GM12878 (cell line): ENCODE measurements at regions not wholly inside any gene's neighbourhood (a gene's known extent, or its start where the extent isn't known, plus 50 kb on each side); places are given as distances from the start of the nearest gene placed in this dataset.

Experiments
- ATAC-seq: fragments of 200-7000 bp; cut with Tn5 transposase; 3 replicates; pipeline ENCODE4 v1.9.1; 2020; ENCODE audit warnings: mild to moderate bottlenecking, moderate library complexity
- BruUV-seq: library from RNA; stranded (reverse); fragments of 400-500 nt; replicated peaks from 2 replicates; lab custom pipeline; 2021; lab: Mats Ljungman, UMichigan
- CTCF ChIA-PET: fragments of 300-600 bp; sonication (Branson Sonifier 250); formaldehyde crosslinking; extraction: SDS; loops from one replicate; lab custom pipeline; 2021; ENCODE audit warnings: inconsistent platforms; lab: Yijun Ruan, JAX
- POLR2A ChIA-PET: fragments of 350-600 bp; formaldehyde crosslinking; extraction: SDS; loops from one replicate; lab custom pipeline; 2021; ENCODE audit warnings: inconsistent platforms; lab: Charles Lee
- RAD21 ChIA-PET: fragments of 300-600 bp; sonication (Branson Sonifier 250); formaldehyde crosslinking; loops from one replicate; lab custom pipeline; 2023; ENCODE audit warnings: antibody characterized with exemption; ENCODE audit not compliant: unreplicated experiment; lab: Charles Lee
- SMC1A ChIA-PET: fragments of 300-600 bp; sonication (Branson Sonifier 250); formaldehyde crosslinking; loops from one replicate; lab custom pipeline; 2023; ENCODE audit not compliant: unreplicated experiment, uncharacterized antibody; lab: Charles Lee
- DNase-seq: peaks from one replicate; pipeline ENCODE4 v3.0.0-alpha.2; 2011; ENCODE audit warnings: low read depth, low spot score
- FAIRE-seq: peaks from 3 replicates; lab custom pipeline; 2011; peaks lifted over from hg19 to GRCh38; lab: Jason Lieb, UNC
- H2AFZ ChIP-seq: 2 replicates; pipeline ENCODE4 v1.6.0; 2011; ENCODE audit warnings: low read depth, low read length, control low read depth; ENCODE audit not compliant: control insufficient read depth
- H3K27ac ChIP-seq: 2 replicates; pipeline ENCODE4 v1.5.1; 2011; ENCODE audit warnings: control low read depth; ENCODE audit not compliant: control insufficient read depth, insufficient read depth
- H3K27me3 ChIP-seq, 2 experiments: replicated peaks in 1 of 2; 2 replicates each; pipeline versions ENCODE4 v1.6.0 to v1.6.1; 2011; ENCODE audit warnings: low read length in 1 of 2; ENCODE audit not compliant: control insufficient read depth in 2 of 2, insufficient read depth in 2 of 2
- H3K36me3 ChIP-seq, 2 experiments: 2 replicates each; pipeline ENCODE4 v1.5.1; 2011; ENCODE audit warnings: low read length in 1 of 2; ENCODE audit not compliant: control insufficient read depth in 2 of 2, insufficient read depth in 2 of 2
- H3K4me1 ChIP-seq: 2 replicates; pipeline ENCODE4 v1.6.1; 2011; ENCODE audit warnings: mild to moderate bottlenecking, low read length, moderate library complexity, mixed read lengths; ENCODE audit not compliant: control insufficient read depth, insufficient read depth
- H3K4me2 ChIP-seq: 2 replicates; pipeline ENCODE4 v1.6.0; 2011; ENCODE audit warnings: control low read depth; ENCODE audit not compliant: control insufficient read depth, insufficient read depth
- H3K4me3 ChIP-seq: fragments of 200-600 bp; sonication (generic); 2 replicates; pipeline ENCODE4 v1.5.1; 2016
- H3K79me2 ChIP-seq: 2 replicates; pipeline ENCODE4 v1.6.0; 2011; ENCODE audit warnings: low read length; ENCODE audit not compliant: control insufficient read depth, insufficient read depth
- H3K9ac ChIP-seq: 2 replicates; pipeline ENCODE4 v1.8.0; 2011; ENCODE audit warnings: low read length, control low read depth, mixed read lengths; ENCODE audit not compliant: control insufficient read depth, insufficient read depth
- H3K9me3 ChIP-seq: replicated peaks from 3 replicates; pipeline ENCODE4 v1.5.1; 2011; ENCODE audit warnings: mild to moderate bottlenecking, low read length; ENCODE audit not compliant: control insufficient read depth, insufficient read depth
- H4K20me1 ChIP-seq: 2 replicates; pipeline ENCODE4 v1.6.0; 2011; ENCODE audit not compliant: control insufficient read depth, insufficient read depth
- CBFB ChIP-seq: IDR thresholded peaks from 2 replicates; pipeline ENCODE4 v1.6.1; 2016; ENCODE audit warnings: antibody characterized with exemption, low read depth
- CREM ChIP-seq: IDR thresholded peaks from 2 replicates; pipeline ENCODE4 v1.6.1; 2014; ENCODE audit warnings: antibody characterized with exemption, low read depth
- FOXM1 ChIP-seq: IDR thresholded peaks from 2 replicates; pipeline ENCODE4 v1.6.1; 2012; ENCODE audit warnings: low read depth, mild to moderate bottlenecking, inconsistent platforms, low read length, moderate library complexity
- NR2F1 ChIP-seq: fragments of 450-650 bp; conservative IDR thresholded peaks from 2 replicates; pipeline ENCODE4 v1.6.1; 2017; ENCODE audit warnings: mild to moderate bottlenecking
- POLR2AphosphoS2 ChIP-seq: IDR thresholded peaks from 2 replicates; pipeline ENCODE4 v1.6.1; 2011; ENCODE audit warnings: low read depth, mild to moderate bottlenecking, low read length, improper control_type of control experiment, moderate library complexity
- POU2F2 ChIP-seq: IDR thresholded peaks from 3 replicates; pipeline ENCODE4 v1.6.1; 2011; ENCODE audit warnings: low read depth, mild to moderate bottlenecking, low read length, borderline replicate concordance
- RCOR1 ChIP-seq: conservative IDR thresholded peaks from 2 replicates; pipeline ENCODE4 v1.6.1; 2012; ENCODE audit warnings: low read depth, low read length, improper control_type of control experiment
- RUNX3 ChIP-seq: IDR thresholded peaks from 2 replicates; pipeline ENCODE4 v1.6.1; 2012; ENCODE audit warnings: low read length, inconsistent platforms
- SMAD1 ChIP-seq: fragments of 450-650 bp; IDR thresholded peaks from 2 replicates; pipeline ENCODE4 v1.6.1; 2018; ENCODE audit warnings: mild to moderate bottlenecking, low read depth; ENCODE audit not compliant: partially characterized antibody
- WRNIP1 ChIP-seq: IDR thresholded peaks from 2 replicates; pipeline ENCODE4 v1.6.1; 2011; ENCODE audit warnings: low read depth, low read length, improper control_type of control experiment, borderline replicate concordance
- ZNF217 ChIP-seq: fragments of 450-650 bp; IDR thresholded peaks from 2 replicates; pipeline ENCODE4 v1.6.1; 2017; ENCODE audit warnings: antibody characterized with exemption, mild to moderate bottlenecking
- ZNF384 ChIP-seq: IDR thresholded peaks from 2 replicates; pipeline ENCODE4 v1.6.1; 2012; ENCODE audit warnings: low read depth, mild to moderate bottlenecking, low read length, improper control_type of control experiment, borderline replicate concordance
- WGBS: methylation state at CpG from one replicate; pipeline ENCODE4 v1.1.6; 2016; ENCODE audit warnings: low lambda C conversion rate; ENCODE audit not compliant: insufficient replicate concordance, insufficient coverage; ENCODE audit errors: missing lambda C conversion rate; 5-methylcytosine and 5-hydroxymethylcytosine counted together
- in situ Hi-C: fragments of 300-500 bp; cut with MboI; formaldehyde crosslinking; loops from 9 replicates; pipeline ENCODE4 v1.14.3; 2018; ENCODE audit warnings: mixed read lengths
- intact Hi-C: fragments of 100-400 bp; cut with micrococcal nuclease; formaldehyde crosslinking; loops from one replicate; pipeline ENCODE4 v1.14.2; 2022; ENCODE audit not compliant: unreplicated experiment
- TF ChIP-seq, protein P1 (sequence below): fragments of 450-650 bp; IDR thresholded peaks from 2 replicates; pipeline ENCODE4 v1.6.1; 2018; ENCODE audit warnings: borderline replicate concordance, mild to moderate bottlenecking; ENCODE audit not compliant: partially characterized antibody
- TF ChIP-seq, protein P2 (sequence below): fragments of 450-650 bp; IDR thresholded peaks from 2 replicates; pipeline ENCODE4 v1.6.1; 2017; ENCODE audit warnings: mild to moderate bottlenecking, moderate library complexity

DNA sequence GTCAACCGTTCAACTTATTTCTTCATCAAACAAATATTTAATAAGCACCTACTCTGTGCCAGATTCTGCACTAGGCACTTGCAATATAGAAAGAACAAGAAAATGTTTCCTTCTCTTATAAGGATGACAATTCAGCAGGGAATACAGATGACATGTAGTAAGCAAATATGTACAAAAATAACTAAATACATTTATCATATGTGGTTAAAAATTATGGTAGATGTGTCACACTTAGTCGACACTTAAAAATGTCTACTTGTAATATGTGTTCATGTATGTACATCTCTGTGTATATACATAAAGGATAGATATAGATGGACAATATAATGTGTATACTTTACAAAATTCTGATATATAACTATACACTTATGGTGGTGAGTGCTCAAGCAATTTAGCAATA lies 417.0 kb upstream of the MEF2C start:
- ATAC-seq (no peak), FAIRE-seq (no peak), DNase-seq (no peak)
- no peaks in the 10 kb centered on the region for H4K20me1 ChIP-seq
- peak overlapping the region; percentile 78 for H3K27ac ChIP-seq
- H3K9me3 ChIP-seq: peaks cover 7% of the 10 kb centered on the region
- H3K27me3 ChIP-seq: no peaks in the 10 kb centered on the region
- in situ Hi-C loops: loop anchor here (5.0 to 10.0 kb wide), 3 partner anchors 68 to 568 kb away; partner anchors contain the start of gene MEF2C
- H3K36me3 ChIP-seq: no peaks in the 10 kb centered on the region
- TF ChIP-seq FOXM1: no peak
- TF ChIP-seq, protein P1, sequence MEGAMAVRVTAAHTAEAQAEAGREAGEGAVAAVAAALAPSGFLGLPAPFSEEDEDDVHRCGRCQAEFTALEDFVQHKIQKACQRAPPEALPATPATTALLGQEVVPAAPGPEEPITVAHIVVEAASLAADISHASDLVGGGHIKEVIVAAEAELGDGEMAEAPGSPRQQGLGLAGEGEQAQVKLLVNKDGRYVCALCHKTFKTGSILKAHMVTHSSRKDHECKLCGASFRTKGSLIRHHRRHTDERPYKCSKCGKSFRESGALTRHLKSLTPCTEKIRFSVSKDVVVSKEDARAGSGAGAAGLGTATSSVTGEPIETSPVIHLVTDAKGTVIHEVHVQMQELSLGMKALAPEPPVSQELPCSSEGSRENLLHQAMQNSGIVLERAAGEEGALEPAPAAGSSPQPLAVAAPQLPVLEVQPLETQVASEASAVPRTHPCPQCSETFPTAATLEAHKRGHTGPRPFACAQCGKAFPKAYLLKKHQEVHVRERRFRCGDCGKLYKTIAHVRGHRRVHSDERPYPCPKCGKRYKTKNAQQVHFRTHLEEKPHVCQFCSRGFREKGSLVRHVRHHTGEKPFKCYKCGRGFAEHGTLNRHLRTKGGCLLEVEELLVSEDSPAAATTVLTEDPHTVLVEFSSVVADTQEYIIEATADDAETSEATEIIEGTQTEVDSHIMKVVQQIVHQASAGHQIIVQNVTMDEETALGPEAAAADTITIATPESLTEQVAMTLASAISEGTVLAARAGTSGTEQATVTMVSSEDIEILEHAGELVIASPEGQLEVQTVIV: no peak
- no peak for TF ChIP-seq SMAD1
- no peak for TF ChIP-seq RCOR1
- no peak for TF ChIP-seq CREM
- no peak for TF ChIP-seq WRNIP1
- TF ChIP-seq, protein P2, sequence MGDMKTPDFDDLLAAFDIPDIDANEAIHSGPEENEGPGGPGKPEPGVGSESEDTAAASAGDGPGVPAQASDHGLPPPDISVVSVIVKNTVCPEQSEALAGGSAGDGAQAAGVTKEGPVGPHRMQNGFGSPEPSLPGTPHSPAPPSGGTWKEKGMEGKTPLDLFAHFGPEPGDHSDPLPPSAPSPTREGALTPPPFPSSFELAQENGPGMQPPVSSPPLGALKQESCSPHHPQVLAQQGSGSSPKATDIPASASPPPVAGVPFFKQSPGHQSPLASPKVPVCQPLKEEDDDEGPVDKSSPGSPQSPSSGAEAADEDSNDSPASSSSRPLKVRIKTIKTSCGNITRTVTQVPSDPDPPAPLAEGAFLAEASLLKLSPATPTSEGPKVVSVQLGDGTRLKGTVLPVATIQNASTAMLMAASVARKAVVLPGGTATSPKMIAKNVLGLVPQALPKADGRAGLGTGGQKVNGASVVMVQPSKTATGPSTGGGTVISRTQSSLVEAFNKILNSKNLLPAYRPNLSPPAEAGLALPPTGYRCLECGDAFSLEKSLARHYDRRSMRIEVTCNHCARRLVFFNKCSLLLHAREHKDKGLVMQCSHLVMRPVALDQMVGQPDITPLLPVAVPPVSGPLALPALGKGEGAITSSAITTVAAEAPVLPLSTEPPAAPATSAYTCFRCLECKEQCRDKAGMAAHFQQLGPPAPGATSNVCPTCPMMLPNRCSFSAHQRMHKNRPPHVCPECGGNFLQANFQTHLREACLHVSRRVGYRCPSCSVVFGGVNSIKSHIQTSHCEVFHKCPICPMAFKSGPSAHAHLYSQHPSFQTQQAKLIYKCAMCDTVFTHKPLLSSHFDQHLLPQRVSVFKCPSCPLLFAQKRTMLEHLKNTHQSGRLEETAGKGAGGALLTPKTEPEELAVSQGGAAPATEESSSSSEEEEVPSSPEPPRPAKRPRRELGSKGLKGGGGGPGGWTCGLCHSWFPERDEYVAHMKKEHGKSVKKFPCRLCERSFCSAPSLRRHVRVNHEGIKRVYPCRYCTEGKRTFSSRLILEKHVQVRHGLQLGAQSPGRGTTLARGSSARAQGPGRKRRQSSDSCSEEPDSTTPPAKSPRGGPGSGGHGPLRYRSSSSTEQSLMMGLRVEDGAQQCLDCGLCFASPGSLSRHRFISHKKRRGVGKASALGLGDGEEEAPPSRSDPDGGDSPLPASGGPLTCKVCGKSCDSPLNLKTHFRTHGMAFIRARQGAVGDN: no peak
- TF ChIP-seq NR2F1: no peak
- TF ChIP-seq POLR2AphosphoS2: no peak
- no peak for TF ChIP-seq CBFB
- no peak for TF ChIP-seq ZNF384
- no peak for TF ChIP-seq RUNX3
- no peak for TF ChIP-seq ZNF217
- TF ChIP-seq POU2F2: no peak
- no peak overlapping the region for H3K4me3 ChIP-seq
- intact Hi-C loops: loop anchor here (2.0 to 10.0 kb wide), 6 partner anchors 42 to 967 kb away; no protein-coding TSS in a partner anchor
- peaks cover 36% of the 10 kb centered on the region for H3K4me1 ChIP-seq
- ChIA-PET SMC1A (interaction anchor here (1.0 to 5.2 kb wide), 9 partner anchors 9 to 430 kb away, joined by 4 to 87 read pairs (median 25); no protein-coding TSS in a partner anchor), POLR2A (interaction anchor here (1.6 kb wide), 1 partner anchor 32 kb away, joined by 4 read pairs; no protein-coding TSS in a partner anchor), CTCF (interaction anchor here (3.5 kb wide), 1 partner anchor 43 kb away, joined by 19 read pairs; no protein-coding TSS in a partner anchor), RAD21 (interaction anchor here (1.6 to 5.6 kb wide), 7 partner anchors 8 to 430 kb away, joined by 3 to 64 read pairs (median 25); no protein-coding TSS in a partner anchor)
- H3K79me2 ChIP-seq: peaks cover 2% of the 10 kb centered on the region; the same call in 1 of the 2 replicates
- H2AFZ ChIP-seq: no peak overlapping the region
- H3K4me2 ChIP-seq: no peak overlapping the region
- WGBS: 100% methylated on average over 2 of the region's 2 CpGs
- no peak overlapping the region; the same call in 1 of the 2 replicates for H3K9ac ChIP-seq
- no TSS peak for BruUV-seq
